Amniotic stem cell (primary cell): ENCODE measurements at regions not wholly inside any gene's neighbourhood (a gene's known extent, or its start where the extent isn't known, plus 50 kb on each side); places are given as distances from the start of the nearest gene placed in this dataset.

Source experiments
- DNase-seq: peaks from one replicate; lab custom pipeline; 2025; lab: John Stamatoyannopoulos, UW

DNA sequence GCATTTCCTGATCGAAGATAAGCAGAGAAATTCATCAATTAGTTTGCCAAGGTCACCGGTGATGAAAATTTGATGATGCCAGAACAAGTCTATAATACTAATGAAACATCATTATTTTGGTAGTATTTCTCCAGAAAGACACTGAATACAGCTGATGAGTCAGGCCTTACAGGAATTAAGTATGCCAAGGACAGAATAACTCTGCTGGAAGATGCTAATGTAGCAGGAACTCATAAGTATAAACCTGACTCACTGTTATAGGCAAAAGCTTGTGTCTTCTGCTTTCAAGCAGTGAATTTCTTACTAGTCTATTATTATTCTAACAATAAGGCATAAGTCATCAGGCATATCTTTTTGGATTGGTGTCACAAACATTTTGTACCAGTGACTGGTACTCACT lies 1825.1 kb upstream of the IGFBP7 start:
- no peak for DNase-seq

DNA sequence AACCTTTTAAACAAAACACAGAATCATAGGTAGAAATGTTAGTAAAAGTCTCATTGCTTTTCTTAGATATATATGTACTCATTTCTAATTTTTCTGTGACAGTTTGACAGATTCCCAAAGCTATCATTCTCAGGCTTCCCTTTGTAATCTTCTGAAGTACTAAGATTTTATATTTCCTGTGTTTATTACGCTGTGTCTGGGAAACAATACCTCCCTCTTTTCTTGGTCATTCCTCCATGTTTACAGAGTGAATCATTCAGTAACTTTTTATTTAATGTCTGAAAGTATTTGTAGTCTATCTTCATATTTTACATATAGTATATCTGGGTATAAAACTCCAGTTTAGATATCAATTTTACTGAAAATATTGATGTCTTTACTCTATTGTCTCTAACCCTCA lies 1826.3 kb upstream of the IGFBP7 start:
- DNase-seq, result no peak

DNA sequence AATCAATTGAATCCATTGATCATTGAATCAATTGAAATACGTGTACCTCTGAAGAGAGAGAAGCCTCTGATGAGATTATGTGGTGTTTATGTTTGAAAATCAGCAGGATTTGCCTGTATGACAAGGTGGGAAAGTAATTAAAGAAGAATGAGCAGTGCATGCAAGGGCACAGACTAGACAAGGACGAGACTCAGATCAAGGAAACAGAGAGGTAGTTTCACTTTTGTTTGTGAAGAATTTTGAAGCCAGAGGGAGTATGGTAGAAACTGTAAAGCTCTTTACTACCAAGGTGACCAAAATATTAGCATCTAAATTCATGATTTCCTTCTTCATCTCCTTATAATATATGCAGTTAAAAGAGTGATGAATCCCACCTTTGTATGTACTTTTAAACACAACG lies 1830.0 kb upstream of the IGFBP7 start:
- DNase-seq, result no peak

DNA sequence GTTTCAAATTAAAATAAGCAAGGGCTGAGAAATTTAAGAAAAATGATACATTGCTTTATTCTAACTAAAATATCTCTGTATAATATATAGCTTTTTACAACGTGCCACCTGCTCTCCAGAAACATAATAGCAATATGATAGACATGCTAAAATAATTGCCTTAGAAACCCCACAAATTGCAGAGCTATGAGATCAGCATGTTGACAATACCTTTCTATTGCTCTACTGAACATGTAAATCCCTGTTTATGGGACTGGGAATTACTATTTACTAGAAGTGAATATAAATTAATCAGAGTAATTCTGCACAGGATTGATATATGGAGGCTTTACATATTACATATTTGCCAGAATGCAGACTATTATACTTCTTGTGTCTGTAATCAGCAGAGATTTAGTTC lies 1831.1 kb upstream of the IGFBP7 start:
- no peak for DNase-seq

DNA sequence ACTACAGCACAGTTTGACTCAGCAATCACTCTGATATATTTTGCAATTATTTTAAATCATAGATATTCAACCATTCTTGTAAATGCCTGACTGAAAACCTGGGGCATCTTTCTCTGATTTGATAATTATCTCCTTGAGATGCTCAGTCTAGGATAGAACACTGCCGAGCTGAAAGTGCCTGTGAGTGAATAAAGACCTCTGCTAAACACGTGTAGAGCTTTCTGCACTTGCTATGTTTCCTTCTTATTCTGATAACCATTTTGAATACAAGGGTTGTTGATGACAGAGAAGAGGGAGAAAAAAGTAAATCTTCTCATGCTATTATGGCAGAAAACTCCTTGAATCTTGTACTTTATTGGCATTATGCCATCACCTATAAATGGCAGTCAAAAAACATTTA lies 1843.4 kb upstream of the IGFBP7 start:
- DNase-seq, result no peak

DNA sequence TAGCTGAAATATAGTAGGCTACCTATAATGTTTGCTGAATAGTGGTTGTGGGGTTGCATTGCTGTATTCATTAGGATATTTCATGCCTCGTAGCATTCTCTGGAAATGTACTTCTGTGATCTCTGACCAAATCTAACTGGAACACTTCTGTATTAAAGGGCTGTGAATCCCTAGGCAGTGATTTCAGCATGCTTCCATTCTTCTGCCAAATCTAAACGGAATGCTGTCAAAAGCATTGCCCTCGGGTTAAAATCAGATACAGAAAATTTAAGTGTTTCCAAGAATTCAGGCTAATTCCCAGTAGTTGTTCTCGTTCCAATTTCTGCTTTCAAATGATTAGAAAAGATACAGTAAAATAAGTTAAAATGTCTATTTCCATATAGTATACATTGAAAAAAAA lies 1847.5 kb upstream of the IGFBP7 start:
- DNase-seq, result no peak

DNA sequence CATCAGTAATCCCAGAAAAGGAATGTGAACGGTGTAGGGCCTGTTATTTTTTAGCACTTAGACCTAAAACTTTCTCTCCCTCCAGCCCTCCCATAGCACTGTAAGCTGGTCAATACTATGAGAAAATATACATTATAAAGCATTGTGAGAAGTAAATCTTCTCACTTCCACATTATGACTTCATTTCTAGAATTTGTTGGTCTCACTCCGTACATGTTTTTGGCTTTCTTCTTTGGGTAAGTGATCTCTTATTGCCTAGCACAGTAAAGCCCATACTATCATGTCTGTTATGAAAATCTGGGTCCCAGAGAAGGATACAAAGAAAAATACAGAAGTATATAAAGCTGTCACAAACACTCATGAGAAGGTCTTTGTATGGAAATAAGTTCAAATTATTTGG lies 1851.1 kb upstream of the IGFBP7 start:
- no peak for DNase-seq

DNA sequence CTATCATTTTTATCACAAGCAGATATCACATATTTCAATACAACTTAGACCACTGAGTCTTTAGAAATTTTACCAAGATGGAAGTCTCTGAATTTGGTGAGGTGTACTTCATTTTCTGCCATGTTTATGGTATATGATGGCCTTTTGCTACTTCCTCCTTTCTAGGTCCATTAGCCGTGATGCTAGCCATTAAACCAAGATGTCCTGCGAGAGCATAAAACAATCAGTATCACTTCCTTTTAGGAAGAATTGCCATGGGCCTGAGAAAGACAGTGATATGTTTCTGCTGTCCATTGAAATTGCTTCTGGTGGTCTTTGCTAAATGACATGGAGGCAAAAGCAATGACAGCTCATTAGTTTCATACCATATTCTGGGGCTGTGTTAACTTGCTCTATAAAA lies 1851.7 kb upstream of the IGFBP7 start:
- DNase-seq, result no peak

DNA sequence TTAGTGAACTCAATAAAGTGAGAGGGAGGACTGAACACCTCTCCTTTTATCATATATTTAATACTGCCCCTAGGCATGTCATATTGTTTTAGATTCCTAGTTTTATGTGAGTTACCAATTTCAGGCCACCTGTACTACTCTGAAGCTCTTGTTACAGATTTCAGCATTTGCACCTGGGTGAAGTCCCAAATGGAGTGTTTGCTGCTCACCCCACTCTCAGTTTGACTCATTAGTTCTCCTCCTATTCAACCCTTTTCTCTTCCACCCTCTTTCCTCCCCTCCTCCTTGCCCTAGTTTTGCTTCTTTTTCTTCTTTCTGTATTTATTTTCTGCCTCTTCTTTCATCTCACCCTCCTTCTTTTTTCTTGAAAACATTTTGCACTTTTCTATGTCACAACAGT lies 1852.2 kb upstream of the IGFBP7 start:
- no peak for DNase-seq

DNA sequence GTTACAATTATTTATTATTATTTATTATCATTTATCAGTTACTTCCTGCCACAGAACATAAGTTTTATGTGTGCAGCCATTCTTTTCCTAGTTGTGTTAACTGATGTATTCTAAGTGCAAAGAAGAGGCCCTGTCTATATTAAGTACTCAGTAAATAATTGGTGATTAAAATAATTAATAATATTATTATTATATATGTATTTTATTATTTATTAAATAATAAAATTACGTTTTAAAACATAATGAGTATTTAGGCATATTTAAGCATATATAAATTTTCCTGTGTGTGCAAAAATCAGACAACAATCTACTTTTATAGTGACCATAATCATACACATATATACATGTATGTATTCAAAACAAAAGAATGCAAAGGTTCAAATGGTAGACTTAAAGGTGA lies 1871.6 kb upstream of the IGFBP7 start:
- DNase-seq, result no peak

DNA sequence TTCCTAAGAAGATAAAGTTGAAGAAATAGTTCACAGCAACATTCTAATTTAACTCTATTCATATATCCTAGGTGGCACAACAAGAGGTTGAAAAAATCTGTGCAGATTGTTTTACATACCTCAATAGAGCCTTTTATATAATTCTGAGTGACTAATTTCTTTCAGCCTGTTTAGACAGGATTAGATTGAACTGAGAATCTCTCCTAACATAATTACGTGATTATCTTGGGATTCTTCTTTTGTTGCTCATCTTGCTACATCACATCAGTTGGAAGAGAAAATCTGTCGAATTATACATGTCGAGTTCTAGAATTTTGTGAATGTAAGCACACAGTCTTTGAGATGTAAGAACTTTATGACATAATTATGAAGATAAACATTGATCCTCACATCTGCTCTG lies 1873.7 kb upstream of the IGFBP7 start:
- no peak for DNase-seq

DNA sequence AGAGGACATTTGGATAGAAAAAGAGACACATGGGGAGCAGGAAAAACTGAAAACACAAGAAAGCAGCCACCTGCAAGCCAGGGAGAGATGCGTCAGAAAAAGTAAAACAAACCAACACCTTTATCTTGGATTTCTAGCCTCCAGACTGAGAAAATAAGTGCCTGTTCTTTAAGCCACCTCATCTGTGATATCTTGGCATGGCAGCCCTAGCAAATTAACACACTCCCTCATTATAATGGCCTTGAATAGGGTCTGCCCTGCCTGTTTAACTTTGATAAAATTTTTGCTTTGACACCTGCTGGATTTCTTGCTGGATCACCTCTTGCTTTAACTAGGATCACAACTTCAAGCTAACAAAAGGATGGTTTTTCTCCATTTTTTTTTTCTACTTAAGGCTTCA lies 1892.0 kb upstream of the IGFBP7 start:
- DNase-seq, result no peak

DNA sequence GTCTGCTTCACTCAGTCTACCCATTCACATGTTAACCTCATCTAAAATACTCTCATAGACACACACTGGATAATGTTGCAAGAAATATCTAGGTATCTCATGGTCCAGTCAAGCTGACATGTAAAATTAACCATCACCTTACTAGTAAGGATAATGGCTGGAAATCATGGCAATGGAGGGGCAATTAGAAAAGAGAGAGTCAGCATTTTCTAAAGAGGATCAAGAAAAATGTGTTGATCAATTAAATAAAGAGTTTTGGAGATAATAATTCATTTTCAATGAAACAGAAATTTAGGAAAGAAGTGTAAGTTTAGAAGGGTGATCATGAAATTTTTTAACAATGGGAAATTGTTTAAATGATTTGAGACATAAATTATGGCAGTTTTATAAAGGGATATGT lies 1914.1 kb upstream of the IGFBP7 start:
- DNase-seq, result no peak

DNA sequence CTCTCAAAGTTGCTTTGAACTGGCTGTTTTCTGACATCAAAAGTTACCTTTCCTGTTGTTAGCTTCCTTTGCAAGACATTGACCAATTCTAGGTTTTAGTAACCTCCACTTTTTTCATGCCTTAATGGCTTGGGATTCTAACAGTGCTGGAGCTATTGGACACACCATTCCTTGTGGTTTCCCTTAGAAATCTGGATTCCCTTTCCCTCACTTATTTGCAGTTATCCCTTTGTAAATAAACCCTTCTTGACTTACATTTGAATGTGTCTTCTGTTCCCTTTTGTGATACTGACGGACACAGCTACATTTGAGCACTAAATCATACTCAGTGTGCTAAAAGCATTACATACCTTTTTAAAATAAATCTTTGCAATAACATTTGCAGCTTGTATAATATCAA lies 1927.6 kb upstream of the IGFBP7 start:
- no peak for DNase-seq

DNA sequence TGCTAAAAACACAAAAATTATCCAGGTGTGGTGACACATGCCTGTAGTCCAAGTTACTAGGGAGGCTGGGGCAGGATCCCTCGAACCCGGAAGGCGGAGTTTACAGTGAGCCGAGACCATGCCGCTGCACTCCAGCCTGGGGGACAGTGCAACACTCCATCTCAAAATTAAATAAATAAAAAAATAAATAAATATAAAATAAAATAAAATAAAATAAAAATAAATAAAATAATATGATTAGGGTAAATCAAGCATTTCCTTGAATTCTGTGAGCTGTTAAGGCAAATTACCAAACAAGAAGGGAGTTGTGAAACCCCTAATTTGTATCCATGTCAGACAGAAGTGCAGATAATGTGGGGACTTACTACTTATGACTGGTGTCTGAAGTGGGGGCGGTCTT lies 1928.9 kb upstream of the IGFBP7 start:
- no peak for DNase-seq

DNA sequence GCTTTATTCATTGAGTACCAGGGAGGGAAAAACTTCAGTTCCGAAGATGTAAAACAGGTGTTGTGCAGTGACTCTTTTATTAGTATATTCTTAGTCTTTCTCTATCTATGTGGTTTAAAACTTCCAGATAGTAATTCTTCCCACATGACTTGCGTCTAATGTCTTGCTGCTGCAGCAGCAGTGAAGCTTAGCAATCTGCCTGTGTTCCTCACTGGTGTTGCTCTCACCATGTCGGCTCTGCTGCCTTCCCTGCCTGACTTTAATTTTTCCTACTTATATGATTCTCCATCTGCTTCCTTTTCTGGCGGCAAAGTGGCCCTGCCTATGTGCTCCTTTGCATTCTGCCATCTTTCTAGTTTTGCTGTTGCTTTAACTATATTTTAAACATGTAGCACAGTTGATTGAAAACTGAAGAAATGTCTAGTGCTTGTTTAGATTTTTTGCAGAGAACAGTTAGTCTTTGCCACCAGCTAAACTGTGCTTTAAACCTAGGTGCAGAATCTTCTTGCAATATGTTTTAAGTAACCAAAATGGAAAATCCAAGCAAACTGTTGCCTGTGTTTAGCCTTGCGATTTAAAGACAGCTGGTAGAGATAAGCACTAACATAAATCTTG lies 1934.2 kb upstream of the IGFBP7 start:
- DNase-seq, result no peak

DNA sequence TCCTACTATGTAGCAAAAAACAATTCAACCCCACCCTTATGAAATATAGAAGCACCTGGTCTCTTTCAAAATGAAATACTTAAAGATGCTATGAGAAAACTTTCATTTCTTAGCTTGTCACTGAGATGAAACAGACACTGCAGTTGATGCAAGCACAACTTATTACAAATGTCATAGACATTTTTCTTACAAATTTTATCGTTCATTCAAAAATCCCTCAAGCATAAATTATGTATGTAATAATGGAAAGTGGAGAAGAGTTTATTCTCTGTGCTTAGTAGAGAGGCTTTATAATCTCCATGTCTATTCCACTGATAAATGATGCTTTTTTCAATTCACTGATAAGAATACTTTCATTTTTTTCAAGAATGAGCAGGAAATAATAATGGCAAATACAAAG lies 1943.9 kb upstream of the IGFBP7 start:
- no peak for DNase-seq

DNA sequence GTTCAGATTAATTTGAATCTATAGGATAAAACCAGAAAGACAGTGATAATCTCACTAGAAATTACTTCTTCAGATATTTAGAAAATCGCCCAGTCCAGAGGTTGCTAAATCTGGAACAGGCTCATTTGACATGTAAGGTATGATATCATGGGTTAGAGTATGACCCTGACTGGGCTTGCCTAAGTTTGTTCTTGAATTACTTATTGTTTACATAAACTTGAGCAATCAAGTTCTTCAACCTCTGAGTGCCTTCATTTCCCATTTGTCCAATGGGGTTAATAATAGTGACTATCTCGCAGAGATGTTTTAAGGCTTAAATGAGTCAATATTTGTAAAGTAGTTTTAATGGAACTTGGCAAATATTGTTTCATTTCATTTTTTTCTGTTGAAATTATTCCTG lies 1947.6 kb upstream of the IGFBP7 start:
- no peak for DNase-seq

DNA sequence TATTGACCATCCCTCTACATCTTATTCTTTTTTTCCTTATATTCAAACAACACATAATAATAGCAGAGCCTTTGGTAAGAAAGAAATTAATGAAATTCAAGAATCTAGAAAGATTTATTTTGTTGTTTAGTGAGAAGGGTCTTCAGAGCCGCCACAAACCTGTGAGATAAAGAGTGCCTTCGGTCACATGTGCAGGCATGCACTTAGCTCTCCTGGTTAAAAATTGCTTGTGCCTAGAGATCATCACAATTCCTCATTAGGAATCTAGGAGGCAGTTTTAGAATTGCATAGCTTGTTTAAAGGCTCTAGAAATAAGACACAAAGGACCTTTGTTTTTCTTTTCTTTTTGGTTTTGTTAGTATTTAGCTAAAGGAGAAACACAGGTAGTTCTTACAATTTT lies 1948.4 kb upstream of the IGFBP7 start:
- no peak for DNase-seq

DNA sequence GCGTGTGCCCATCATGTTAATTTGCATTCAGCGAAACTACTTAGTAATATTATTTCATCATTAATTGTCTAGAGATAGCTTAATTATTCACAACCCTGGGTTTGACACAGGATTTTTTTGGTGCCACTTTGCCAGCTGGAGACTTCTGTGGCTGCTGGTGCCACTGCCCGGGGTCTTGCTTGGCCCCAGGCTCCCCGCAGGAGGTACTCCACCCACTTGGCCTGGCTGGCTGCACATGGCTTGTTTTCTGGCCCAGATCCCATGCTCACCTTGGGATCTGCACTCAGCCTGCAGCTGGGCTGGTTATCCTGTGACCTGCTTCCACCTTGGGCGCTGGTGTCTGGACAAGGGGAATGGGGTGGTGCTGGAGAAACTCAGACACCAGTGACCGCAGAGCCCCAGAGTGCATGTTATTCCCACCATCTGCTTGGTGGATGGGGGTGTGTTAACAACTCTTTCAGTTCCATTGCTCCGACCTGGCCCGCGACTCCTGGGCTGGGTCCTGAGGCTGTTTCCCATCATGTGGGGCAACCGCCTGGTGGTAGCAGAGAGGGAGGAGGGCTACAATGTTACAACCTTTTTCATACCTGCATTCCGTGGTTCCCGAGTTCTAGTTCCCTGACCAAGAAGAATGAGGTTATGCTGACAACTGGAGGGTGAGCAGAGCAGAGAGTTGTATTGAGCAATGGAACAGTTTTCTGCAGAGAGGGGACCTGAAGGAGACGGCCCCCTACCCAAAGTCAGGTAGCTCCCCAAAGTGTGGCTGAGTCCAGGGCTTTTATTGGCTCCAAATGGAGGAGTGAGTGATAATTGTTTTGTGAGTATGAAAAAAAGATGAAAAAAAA lies 1950.0 kb upstream of the IGFBP7 start:
- DNase-seq, result no peak

DNA sequence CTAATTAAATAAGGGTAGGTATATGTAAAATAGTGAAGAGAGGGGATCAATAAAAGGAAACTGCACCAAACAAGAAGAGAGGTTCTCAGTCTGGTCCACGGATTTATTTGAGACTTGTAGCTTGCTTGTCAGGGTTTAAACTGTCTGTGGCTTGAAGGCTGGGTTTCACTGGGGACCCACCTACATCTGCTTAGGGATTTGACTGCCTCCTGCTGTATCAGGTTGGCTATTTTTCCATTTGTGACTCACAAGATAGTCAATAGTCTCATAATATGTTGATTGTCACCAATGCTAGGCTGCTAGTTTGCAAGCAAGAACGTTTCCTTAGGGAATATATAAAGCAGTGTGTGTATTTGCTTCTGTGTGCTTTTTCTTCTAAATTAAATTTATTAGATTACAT lies 1950.7 kb upstream of the IGFBP7 start:
- no peak for DNase-seq

DNA sequence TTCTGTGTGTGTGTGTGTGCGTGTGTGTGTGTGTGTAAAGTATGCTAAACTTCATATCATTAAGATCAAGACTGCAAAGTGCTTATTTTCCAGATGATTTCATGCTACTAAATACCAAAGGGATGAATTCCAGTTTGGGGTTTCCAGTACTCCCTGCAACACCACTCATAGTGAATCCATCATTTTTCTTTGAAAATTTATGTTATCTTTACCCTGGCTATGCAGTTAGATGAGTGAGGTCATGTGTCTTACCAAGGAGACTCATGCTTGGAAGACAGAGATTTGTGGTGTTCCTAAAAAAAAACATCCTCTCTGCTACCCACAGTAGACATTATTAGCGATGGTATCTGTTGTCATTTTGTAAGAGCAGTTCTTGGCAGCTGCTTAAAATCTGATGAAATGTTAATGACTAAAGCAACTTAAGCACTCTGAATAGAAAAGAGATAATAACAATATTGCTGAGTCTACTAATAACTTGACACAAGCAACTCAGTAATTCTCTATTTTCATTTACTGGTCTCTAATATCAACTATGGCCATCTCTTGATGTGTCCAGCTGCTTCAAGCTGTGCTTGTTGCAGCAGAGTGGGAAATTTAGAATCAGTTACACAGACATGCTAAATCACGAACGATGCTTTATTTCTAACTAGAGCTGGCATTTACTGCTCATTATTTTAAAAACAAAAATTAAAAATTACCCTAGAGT lies 1953.0 kb upstream of the IGFBP7 start:
- DNase-seq, result no peak

DNA sequence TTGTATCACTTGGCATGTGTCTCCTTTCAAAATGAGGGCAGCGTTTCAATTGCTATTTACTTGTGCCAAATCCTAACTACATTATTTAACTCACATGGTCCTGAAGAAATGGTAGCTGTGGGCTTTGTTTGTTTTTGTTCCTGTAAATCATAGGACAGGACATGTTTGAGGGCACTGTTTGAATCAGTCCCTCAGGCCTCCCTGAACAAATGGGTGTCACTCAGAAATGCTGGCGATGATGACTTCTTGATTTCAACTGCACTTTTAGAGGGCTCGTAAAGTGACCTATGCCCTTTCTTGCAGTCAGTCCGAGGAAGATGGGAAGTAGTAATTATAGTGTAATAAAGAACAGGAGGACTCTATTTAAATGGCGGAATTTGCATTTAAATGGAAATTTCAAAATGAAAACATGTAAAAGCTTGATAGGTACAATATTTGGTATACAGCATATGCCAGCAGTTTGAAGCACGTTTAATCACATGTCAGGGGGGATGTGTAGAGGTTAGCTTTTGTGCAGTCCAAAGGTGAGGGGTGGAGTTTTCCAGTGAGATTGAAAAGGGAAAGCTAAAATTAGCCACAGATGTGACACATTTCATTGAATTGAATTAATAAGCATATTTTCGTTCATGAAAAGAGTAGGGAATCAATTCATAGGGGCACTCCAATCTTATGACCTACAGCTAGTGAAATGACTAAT lies 1958.7 kb upstream of the IGFBP7 start:
- DNase-seq, result no peak
